ENCODE measurements at regions not wholly inside any gene's neighbourhood (a gene's known extent, or its start where the extent isn't known, plus 50 kb on each side); places are given as distances from the start of the nearest gene placed in this dataset.

- Mint-ChIP-seq H3K4me3 (ENCODE audit: low read depth, unreplicated experiment) (no peak overlapping the region), H3K36me3 (ENCODE audit: insufficient read depth, unreplicated experiment) (peaks cover 6% of the 10 kb centered on the region), H3K27me3 (ENCODE audit: unreplicated experiment) (peaks cover 12% of the 10 kb centered on the region), H3K4me1 (ENCODE audit: low read depth, unreplicated experiment) (peaks cover 20% of the 10 kb centered on the region), H3K9me3 (ENCODE audit: low read depth, unreplicated experiment) (peaks cover 3% of the 10 kb centered on the region), H3K27ac (ENCODE audit: unreplicated experiment) (no peak overlapping the region)
- BruUV-seq (replicated peaks), result no TSS peak
- DNase-seq, result no peak
- intact Hi-C loops (cut with micrococcal nuclease; ENCODE audit: unreplicated experiment), result no loop called here
- no peak for TF ChIP-seq CTCF (IDR thresholded peaks at IDR 0.05; ENCODE audit: unreplicated experiment)
- CTCF ChIA-PET, result no interaction called here
These were observed 260.0 kb downstream of the AUH start for GRCh38 chr9:91101611-91102168.

GRCh38 chr9:91102269-91102668 lies 259.4 kb downstream of the AUH start:
- H3K36me3 Mint-ChIP-seq (ENCODE audit: insufficient read depth, unreplicated experiment), result peaks cover 6% of the 10 kb centered on the region
- no TSS peak for BruUV-seq (replicated peaks)
- no peak overlapping the region for H3K27ac Mint-ChIP-seq (ENCODE audit: unreplicated experiment)
- no peaks in the 10 kb centered on the region for H3K9me3 Mint-ChIP-seq (ENCODE audit: low read depth, unreplicated experiment)
- H3K4me1 Mint-ChIP-seq (ENCODE audit: low read depth, unreplicated experiment), result peaks cover 20% of the 10 kb centered on the region
- no peak overlapping the region for H3K4me3 Mint-ChIP-seq (ENCODE audit: low read depth, unreplicated experiment)
- no peak for TF ChIP-seq CTCF (IDR thresholded peaks at IDR 0.05; ENCODE audit: unreplicated experiment)
- no peak for DNase-seq
- peaks cover 12% of the 10 kb centered on the region for H3K27me3 Mint-ChIP-seq (ENCODE audit: unreplicated experiment)
- intact Hi-C loops (cut with micrococcal nuclease; ENCODE audit: unreplicated experiment), result no loop called here
- CTCF ChIA-PET, result interaction anchor here (1.2 kb wide), 1 partner anchor 14 kb away, joined by 3 read pairs; no protein-coding TSS in a partner anchor

GRCh38 chr9:91103931-91104330 lies 257.8 kb downstream of the AUH start:
- no TSS peak for BruUV-seq (replicated peaks)
- H3K27ac Mint-ChIP-seq (ENCODE audit: unreplicated experiment), result no peak overlapping the region
- DNase-seq, result no peak
- peaks cover 6% of the 10 kb centered on the region for H3K36me3 Mint-ChIP-seq (ENCODE audit: insufficient read depth, unreplicated experiment)
- CTCF ChIA-PET, result no interaction called here
- no peak overlapping the region for H3K4me3 Mint-ChIP-seq (ENCODE audit: low read depth, unreplicated experiment)
- no peak for TF ChIP-seq CTCF (IDR thresholded peaks at IDR 0.05; ENCODE audit: unreplicated experiment)
- no peaks in the 10 kb centered on the region for H3K9me3 Mint-ChIP-seq (ENCODE audit: low read depth, unreplicated experiment)
- H3K27me3 Mint-ChIP-seq (ENCODE audit: unreplicated experiment), result peaks cover 12% of the 10 kb centered on the region
- peaks cover 20% of the 10 kb centered on the region for H3K4me1 Mint-ChIP-seq (ENCODE audit: low read depth, unreplicated experiment)
- intact Hi-C loops (cut with micrococcal nuclease; ENCODE audit: unreplicated experiment), result no loop called here

- no peaks in the 10 kb centered on the region for H3K4me1 Mint-ChIP-seq (ENCODE audit: low read depth, unreplicated experiment)
- CTCF ChIA-PET, result no interaction called here
- no peak for TF ChIP-seq CTCF (IDR thresholded peaks at IDR 0.05; ENCODE audit: unreplicated experiment)
- H3K4me3 Mint-ChIP-seq (ENCODE audit: low read depth, unreplicated experiment), result no peak overlapping the region
- H3K36me3 Mint-ChIP-seq (ENCODE audit: insufficient read depth, unreplicated experiment), result no peaks in the 10 kb centered on the region
- no peaks in the 10 kb centered on the region for H3K9me3 Mint-ChIP-seq (ENCODE audit: low read depth, unreplicated experiment)
- BruUV-seq (replicated peaks), result no TSS peak
- H3K27ac Mint-ChIP-seq (ENCODE audit: unreplicated experiment), result no peak overlapping the region
- H3K27me3 Mint-ChIP-seq (ENCODE audit: unreplicated experiment), result peaks cover 10% of the 10 kb centered on the region
- no peak for DNase-seq
- intact Hi-C loops (cut with micrococcal nuclease; ENCODE audit: unreplicated experiment), result no loop called here
These were observed 255.2 kb downstream of the AUH start for GRCh38 chr9:91106415-91107081.

Data from Calu3 (cell line).